H1 (cell line): ENCODE measurements at regions not wholly inside any gene's neighbourhood (a gene's known extent, or its start where the extent isn't known, plus 50 kb on each side); places are given as distances from the start of the nearest gene placed in this dataset.

Source experiments
- GABPA ChIP-seq: IDR thresholded peaks from 2 replicates; pipeline ENCODE4 v1.6.1; 2011; ENCODE audit warnings: mild to moderate bottlenecking, low read length, moderate library complexity, borderline replicate concordance; ENCODE audit not compliant: insufficient read depth

GRCh38 chr7:36040679-36041078 lies 112.4 kb upstream of the EEPD1 start (continued):
- no peak for TF ChIP-seq GABPA
